Fibroblast of lung (primary cell): ENCODE measurements at regions not wholly inside any gene's neighbourhood (a gene's known extent, or its start where the extent isn't known, plus 50 kb on each side); places are given as distances from the start of the nearest gene placed in this dataset.

Source experiments
- DNase-seq, 2 donors: peaks; one replicate each; pipeline versions ENCODE4 v3.0.0 to v3.0.0-alpha.2; 2010; ENCODE audit warnings: low read depth in 2 of 2
- H2AFZ ChIP-seq: 2 replicates; pipeline ENCODE4 v1.5.1; 2012; ENCODE audit warnings: low read length, control low read depth, inconsistent platforms
- H3K27ac ChIP-seq: 2 replicates; pipeline ENCODE4 v1.5.1; 2011; ENCODE audit warnings: low read length, control low read depth; ENCODE audit not compliant: insufficient read depth
- H3K27me3 ChIP-seq: 2 replicates; pipeline ENCODE4 v1.5.1; 2011; ENCODE audit warnings: mild to moderate bottlenecking, low read length; ENCODE audit not compliant: control insufficient read depth, insufficient read depth
- H3K36me3 ChIP-seq: 2 replicates; pipeline ENCODE4 v1.5.1; 2011; ENCODE audit warnings: low read length; ENCODE audit not compliant: control insufficient read depth, insufficient read depth
- H3K4me1 ChIP-seq: 2 replicates; pipeline ENCODE4 v1.5.1; 2011; ENCODE audit warnings: low read length; ENCODE audit not compliant: control insufficient read depth, insufficient read depth; ENCODE audit errors: extremely low read depth
- H3K4me2 ChIP-seq: 2 replicates; pipeline ENCODE4 v1.5.1; 2011; ENCODE audit warnings: low read length, control low read depth; ENCODE audit not compliant: insufficient read depth; ENCODE audit errors: extremely low read depth
- H3K4me3 ChIP-seq, 4 experiments: fragments of 200-600 bp in 1 of 4; sonication (generic) in 1 of 4; replicated peaks in 1 of 4; 2 replicates each; pipeline ENCODE4 v1.5.1; 2011 to 2016; ENCODE audit warnings: low read length in 4 of 4, low read depth in 3 of 4, mild to moderate bottlenecking in 3 of 4, control low read depth in 2 of 4, inconsistent platforms in 1 of 4, mixed read lengths in 1 of 4; ENCODE audit not compliant: insufficient read depth in 1 of 4; ENCODE audit errors: control extremely low read depth in 1 of 4
- H3K79me2 ChIP-seq: 2 replicates; pipeline ENCODE4 v1.5.1; 2012; ENCODE audit warnings: mild to moderate bottlenecking, low read length, inconsistent platforms; ENCODE audit not compliant: control insufficient read depth, insufficient read depth
- H3K9ac ChIP-seq: 2 replicates; pipeline ENCODE4 v1.5.1; 2011; ENCODE audit warnings: mild to moderate bottlenecking, low read length, control low read depth; ENCODE audit not compliant: insufficient read depth
- H3K9me3 ChIP-seq: 2 replicates; pipeline ENCODE4 v1.5.1; 2012; ENCODE audit warnings: low read depth, low read length; ENCODE audit not compliant: control insufficient read depth, insufficient read depth
- H4K20me1 ChIP-seq: 2 replicates; pipeline ENCODE4 v1.5.1; 2011; ENCODE audit warnings: low read length; ENCODE audit not compliant: control insufficient read depth, insufficient read depth; ENCODE audit errors: extremely low read depth
- EZH2 ChIP-seq: IDR thresholded peaks from 2 replicates; pipeline ENCODE4 v1.5.1; 2012; ENCODE audit warnings: low read length, control low read depth, mild to moderate bottlenecking; ENCODE audit errors: missing control alignments
- TF ChIP-seq, protein P1 (sequence below), 2 donors: IDR thresholded peaks in 1 of 2; conservative IDR thresholded peaks in 1 of 2; 1 replicate in 1 of 2; 2 replicates in 1 of 2; pipeline ENCODE4 v1.5.1; 2011 to 2012; ENCODE audit warnings: low read length in 2 of 2, control low read depth in 1 of 2, inconsistent platforms in 1 of 2, low read depth in 1 of 2, mild to moderate bottlenecking in 1 of 2

DNA sequence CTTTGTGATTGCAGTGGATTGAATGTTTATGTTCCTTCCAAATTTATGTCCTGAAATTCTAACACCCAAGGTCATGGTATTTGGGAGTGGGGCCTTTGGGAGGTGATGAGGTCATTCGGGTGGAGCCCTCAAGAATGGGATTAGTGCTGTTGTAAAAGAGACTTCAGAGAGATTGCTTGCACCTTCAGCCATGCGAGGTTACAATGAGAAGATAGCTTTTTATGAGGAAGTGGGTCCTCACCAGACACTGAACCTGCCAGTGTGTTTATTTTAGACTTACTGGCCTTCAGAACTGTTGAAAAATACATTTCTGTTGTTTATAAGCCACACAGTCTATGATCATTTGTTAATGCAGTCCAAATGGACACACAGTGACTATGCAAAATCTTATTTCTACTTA is 161.0 kb upstream of the GPRIN3 start:
- no peak for TF ChIP-seq EZH2
- TF ChIP-seq, protein P1, sequence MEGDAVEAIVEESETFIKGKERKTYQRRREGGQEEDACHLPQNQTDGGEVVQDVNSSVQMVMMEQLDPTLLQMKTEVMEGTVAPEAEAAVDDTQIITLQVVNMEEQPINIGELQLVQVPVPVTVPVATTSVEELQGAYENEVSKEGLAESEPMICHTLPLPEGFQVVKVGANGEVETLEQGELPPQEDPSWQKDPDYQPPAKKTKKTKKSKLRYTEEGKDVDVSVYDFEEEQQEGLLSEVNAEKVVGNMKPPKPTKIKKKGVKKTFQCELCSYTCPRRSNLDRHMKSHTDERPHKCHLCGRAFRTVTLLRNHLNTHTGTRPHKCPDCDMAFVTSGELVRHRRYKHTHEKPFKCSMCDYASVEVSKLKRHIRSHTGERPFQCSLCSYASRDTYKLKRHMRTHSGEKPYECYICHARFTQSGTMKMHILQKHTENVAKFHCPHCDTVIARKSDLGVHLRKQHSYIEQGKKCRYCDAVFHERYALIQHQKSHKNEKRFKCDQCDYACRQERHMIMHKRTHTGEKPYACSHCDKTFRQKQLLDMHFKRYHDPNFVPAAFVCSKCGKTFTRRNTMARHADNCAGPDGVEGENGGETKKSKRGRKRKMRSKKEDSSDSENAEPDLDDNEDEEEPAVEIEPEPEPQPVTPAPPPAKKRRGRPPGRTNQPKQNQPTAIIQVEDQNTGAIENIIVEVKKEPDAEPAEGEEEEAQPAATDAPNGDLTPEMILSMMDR (conservative IDR thresholded peaks at IDR 0.05 in 1 of 2, IDR thresholded peaks at IDR 0.05 in 1 of 2; ENCODE audit: low read depth in 1 of 2, low read length in 2 of 2): no peak
- Histone ChIP-seq H4K20me1 (no peaks in the 10 kb centered on the region), H3K36me3 (no peaks in the 10 kb centered on the region), H3K4me3 (no peak overlapping the region), H3K4me1 (peaks cover 5% of the 10 kb centered on the region), H3K27ac (no peak overlapping the region), H3K79me2 (no peaks in the 10 kb centered on the region), H2AFZ (peak overlapping the region; percentile 52), H3K9me3 (no peaks in the 10 kb centered on the region), H3K9ac (no peak overlapping the region), H3K4me2 (no peak overlapping the region), H3K27me3 (no peaks in the 10 kb centered on the region)
- DNase-seq: peak in 1 of 2 donors; percentile 9

DNA sequence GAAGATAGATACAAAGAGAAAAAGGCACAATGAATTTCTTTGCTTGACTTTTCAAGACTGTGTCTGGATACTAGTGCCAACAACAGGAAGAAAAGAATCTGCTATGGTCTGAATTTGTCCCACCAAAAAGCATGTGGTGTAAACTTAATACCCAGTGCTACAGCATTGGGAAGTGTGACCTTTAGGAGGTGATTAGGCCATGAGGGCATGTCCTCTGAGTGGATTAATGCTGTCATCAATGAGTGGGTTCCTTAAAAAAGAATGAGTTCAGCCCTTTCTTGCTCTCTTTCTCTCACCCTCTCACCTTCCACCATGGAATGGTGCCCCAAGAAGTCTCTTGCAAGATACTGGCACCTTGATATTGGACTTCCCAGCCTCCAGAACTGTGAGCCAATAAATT is 155.7 kb upstream of the GPRIN3 start:
- no peaks in the 10 kb centered on the region for H4K20me1 ChIP-seq
- no peaks in the 10 kb centered on the region for H3K4me1 ChIP-seq
- H3K27ac ChIP-seq: no peak overlapping the region
- no peaks in the 10 kb centered on the region for H3K27me3 ChIP-seq
- no peak overlapping the region for H3K4me3 ChIP-seq
- no peaks in the 10 kb centered on the region for H3K79me2 ChIP-seq
- DNase-seq: no peak
- H2AFZ ChIP-seq: no peak overlapping the region
- H3K9me3 ChIP-seq: no peaks in the 10 kb centered on the region
- H3K9ac ChIP-seq: no peak overlapping the region
- no peak for TF ChIP-seq EZH2
- TF ChIP-seq, protein P1 (conservative IDR thresholded peaks at IDR 0.05 in 1 of 2, IDR thresholded peaks at IDR 0.05 in 1 of 2; ENCODE audit: low read depth in 1 of 2, low read length in 2 of 2): no peak
- no peak overlapping the region for H3K4me2 ChIP-seq
- no peaks in the 10 kb centered on the region for H3K36me3 ChIP-seq

GRCh38 chr4:89447543-89447942 is 139.9 kb upstream of the GPRIN3 start:
- TF ChIP-seq, protein P1 (conservative IDR thresholded peaks at IDR 0.05 in 1 of 2, IDR thresholded peaks at IDR 0.05 in 1 of 2; ENCODE audit: low read depth in 1 of 2, low read length in 2 of 2): no peak
- no peak for TF ChIP-seq EZH2
- H3K79me2 ChIP-seq: no peaks in the 10 kb centered on the region
- H3K4me3 ChIP-seq: no peak overlapping the region
- H3K36me3 ChIP-seq: no peaks in the 10 kb centered on the region
- no peak overlapping the region for H2AFZ ChIP-seq
- H3K4me2 ChIP-seq: no peak overlapping the region
- DNase-seq: no peak
- H3K4me1 ChIP-seq: no peaks in the 10 kb centered on the region
- no peak overlapping the region for H3K27ac ChIP-seq
- H4K20me1 ChIP-seq: no peaks in the 10 kb centered on the region
- no peak overlapping the region for H3K9ac ChIP-seq
- H3K27me3 ChIP-seq: no peaks in the 10 kb centered on the region
- H3K9me3 ChIP-seq: no peaks in the 10 kb centered on the region
